ENCODE measurements at regions not wholly inside any gene's neighbourhood (a gene's known extent, or its start where the extent isn't known, plus 50 kb on each side); places are given as distances from the start of the nearest gene placed in this dataset.

DNA sequence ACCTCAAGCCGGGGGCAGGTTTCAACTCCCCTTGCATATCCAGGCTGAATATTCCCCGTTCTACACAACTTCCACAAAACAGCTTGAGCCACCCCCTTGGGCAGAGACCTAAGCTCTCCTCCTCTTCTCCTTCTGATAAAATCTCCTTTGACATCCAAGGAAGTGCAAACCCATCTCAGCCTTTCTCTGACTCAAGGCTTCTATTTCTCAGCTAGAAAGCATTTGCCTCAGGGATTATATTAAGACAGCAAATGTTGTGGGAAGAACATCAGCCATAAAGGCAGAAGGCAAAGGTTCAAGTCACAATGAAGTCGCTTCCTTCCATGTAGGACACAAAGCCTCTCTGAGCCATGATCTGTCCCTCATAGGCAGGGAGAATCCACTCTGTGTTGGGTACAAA lies 386.6 kb upstream of the ARID1B start:
- DNase-seq (ENCODE audit: low spot score in 2 of 2, unreplicated experiment in 2 of 2): no peak
- H3K4me3 Mint-ChIP-seq: no peak overlapping the region

GRCh38 chr6:156389296-156389695 lies 387.9 kb upstream of the ARID1B start:
- Mint-ChIP-seq H3K27ac (no peak overlapping the region), H3K36me3 (no peaks in the 10 kb centered on the region), H3K4me3 (no peak overlapping the region), H3K27me3 (ENCODE audit: low read depth) (peaks cover 12% of the 10 kb centered on the region), H3K9me3 (peaks cover 8% of the 10 kb centered on the region), H3K4me1 (no peaks in the 10 kb centered on the region)
- no peak for DNase-seq (ENCODE audit: low spot score in 2 of 2, unreplicated experiment in 2 of 2)
- TF ChIP-seq CTCF (IDR thresholded peaks at IDR 0.05; ENCODE audit: unreplicated experiment): no peak

More for the DNA sequence above, 386.6 kb upstream of the ARID1B start:
- Mint-ChIP-seq H3K27me3 (ENCODE audit: low read depth) (peaks cover 21% of the 10 kb centered on the region), H3K9me3 (peaks cover 4% of the 10 kb centered on the region), H3K36me3 (no peaks in the 10 kb centered on the region), H3K27ac (no peak overlapping the region), H3K4me1 (no peaks in the 10 kb centered on the region)
- TF ChIP-seq CTCF (IDR thresholded peaks at IDR 0.05; ENCODE audit: unreplicated experiment): no peak

- no peaks in the 10 kb centered on the region for H3K36me3 Mint-ChIP-seq
- peaks cover 8% of the 10 kb centered on the region for H3K9me3 Mint-ChIP-seq
- no peaks in the 10 kb centered on the region for H3K27me3 Mint-ChIP-seq (ENCODE audit: low read depth)
- DNase-seq (ENCODE audit: low spot score in 2 of 2, unreplicated experiment in 2 of 2): no peak
- H3K27ac Mint-ChIP-seq: no peak overlapping the region
- no peaks in the 10 kb centered on the region for H3K4me1 Mint-ChIP-seq
- H3K4me3 Mint-ChIP-seq: no peak overlapping the region
- TF ChIP-seq CTCF (IDR thresholded peaks at IDR 0.05; ENCODE audit: unreplicated experiment): no peak
Measured at GRCh38 chr6:156387472-156387871, 389.7 kb upstream of the ARID1B start.

DNA sequence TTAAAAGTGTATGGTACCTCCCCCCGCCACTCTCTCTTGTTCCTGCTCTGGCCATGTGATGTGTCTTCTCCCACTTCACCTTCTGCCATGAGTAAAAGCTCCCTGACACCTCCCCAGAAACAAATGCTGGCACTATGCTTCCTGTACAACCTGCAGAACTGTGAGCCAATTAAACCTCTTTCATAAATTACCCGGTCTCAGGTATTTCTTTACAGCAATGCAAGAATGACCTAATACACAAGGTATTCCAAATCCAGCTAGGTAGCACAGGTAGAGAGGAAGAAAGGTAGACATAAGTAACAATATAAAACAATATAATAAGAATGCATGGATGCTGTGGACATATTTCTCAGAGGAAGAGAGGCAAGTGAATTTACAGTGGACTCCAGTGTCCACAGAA lies 394.1 kb upstream of the ARID1B start:
- Mint-ChIP-seq H3K4me1 (peaks cover 10% of the 10 kb centered on the region), H3K27ac (no peak overlapping the region), H3K36me3 (no peaks in the 10 kb centered on the region), H3K9me3 (peaks cover 8% of the 10 kb centered on the region), H3K27me3 (ENCODE audit: low read depth) (no peaks in the 10 kb centered on the region), H3K4me3 (no peak overlapping the region)
- TF ChIP-seq CTCF (IDR thresholded peaks at IDR 0.05; ENCODE audit: unreplicated experiment): no peak
- no peak for DNase-seq (ENCODE audit: low spot score in 2 of 2, unreplicated experiment in 2 of 2)

GRCh38 chr6:156379392-156380289 lies 397.5 kb upstream of the ARID1B start:
- peaks cover under 1% of the 10 kb centered on the region for H3K9me3 Mint-ChIP-seq
- H3K4me1 Mint-ChIP-seq: peaks cover 10% of the 10 kb centered on the region
- no peak overlapping the region for H3K4me3 Mint-ChIP-seq
- no peak overlapping the region for H3K27ac Mint-ChIP-seq
- no peak for DNase-seq (ENCODE audit: low spot score in 2 of 2, unreplicated experiment in 2 of 2)
- TF ChIP-seq CTCF (IDR thresholded peaks at IDR 0.05; ENCODE audit: unreplicated experiment): no peak
- no peaks in the 10 kb centered on the region for H3K27me3 Mint-ChIP-seq (ENCODE audit: low read depth)
- no peaks in the 10 kb centered on the region for H3K36me3 Mint-ChIP-seq

All from mesothelial cell of epicardium (in vitro differentiated cells).